PC-9 (cell line): ENCODE measurements at regions not wholly inside any gene's neighbourhood (a gene's known extent, or its start where the extent isn't known, plus 50 kb on each side); places are given as distances from the start of the nearest gene placed in this dataset.

Experiments used
- EZH2 ChIP-seq: fragments of 200-600 bp; sonication (generic); IDR thresholded peaks from 2 replicates; pipeline ENCODE4 v1.8.0; 2017; ENCODE audit warnings: antibody characterized with exemption, low read depth
- TF ChIP-seq, protein P1 (sequence below): fragments of 200-600 bp; sonication (generic); conservative IDR thresholded peaks from 2 replicates; pipeline ENCODE4 v1.6.1; 2017; ENCODE audit warnings: mixed run types, antibody characterized with exemption, mild to moderate bottlenecking, moderate library complexity

DNA sequence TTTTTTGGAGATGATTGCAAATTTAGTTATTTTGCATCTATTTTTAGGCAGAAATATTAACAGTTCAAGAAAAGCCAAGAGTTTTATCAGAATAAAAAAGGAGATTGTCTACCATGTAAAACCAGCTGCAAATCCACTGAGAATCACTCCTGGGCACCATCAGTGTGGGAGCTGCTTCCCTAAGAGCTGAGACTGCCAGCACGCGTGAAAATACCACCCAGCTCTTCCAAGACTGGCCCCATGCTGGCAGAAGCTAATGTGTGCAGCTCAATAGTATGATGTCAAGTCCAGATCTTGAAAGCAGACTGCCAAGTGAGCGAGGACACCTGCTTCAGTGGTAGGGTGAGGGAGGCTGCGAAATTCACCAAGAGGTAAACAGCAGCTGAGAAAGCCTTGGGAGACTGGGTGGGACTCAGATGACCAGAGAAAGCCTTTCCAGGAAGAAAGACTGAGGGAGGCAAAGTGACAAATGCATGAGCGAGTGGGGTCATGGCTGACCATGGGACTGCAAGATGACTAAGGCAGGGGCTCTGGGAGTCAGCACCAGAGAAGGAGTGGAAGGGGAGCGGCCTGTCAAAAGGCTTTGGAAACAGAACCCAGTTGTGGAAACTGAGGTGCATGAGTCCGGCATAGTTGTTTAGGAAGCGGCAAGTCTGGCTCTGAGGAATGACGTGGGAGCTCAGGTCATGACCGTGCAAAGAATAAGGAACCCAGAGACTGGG is 200.9 kb downstream of the GADD45G start:
- TF ChIP-seq, protein P1, sequence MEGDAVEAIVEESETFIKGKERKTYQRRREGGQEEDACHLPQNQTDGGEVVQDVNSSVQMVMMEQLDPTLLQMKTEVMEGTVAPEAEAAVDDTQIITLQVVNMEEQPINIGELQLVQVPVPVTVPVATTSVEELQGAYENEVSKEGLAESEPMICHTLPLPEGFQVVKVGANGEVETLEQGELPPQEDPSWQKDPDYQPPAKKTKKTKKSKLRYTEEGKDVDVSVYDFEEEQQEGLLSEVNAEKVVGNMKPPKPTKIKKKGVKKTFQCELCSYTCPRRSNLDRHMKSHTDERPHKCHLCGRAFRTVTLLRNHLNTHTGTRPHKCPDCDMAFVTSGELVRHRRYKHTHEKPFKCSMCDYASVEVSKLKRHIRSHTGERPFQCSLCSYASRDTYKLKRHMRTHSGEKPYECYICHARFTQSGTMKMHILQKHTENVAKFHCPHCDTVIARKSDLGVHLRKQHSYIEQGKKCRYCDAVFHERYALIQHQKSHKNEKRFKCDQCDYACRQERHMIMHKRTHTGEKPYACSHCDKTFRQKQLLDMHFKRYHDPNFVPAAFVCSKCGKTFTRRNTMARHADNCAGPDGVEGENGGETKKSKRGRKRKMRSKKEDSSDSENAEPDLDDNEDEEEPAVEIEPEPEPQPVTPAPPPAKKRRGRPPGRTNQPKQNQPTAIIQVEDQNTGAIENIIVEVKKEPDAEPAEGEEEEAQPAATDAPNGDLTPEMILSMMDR = no peak
- TF ChIP-seq EZH2 = no peak
